Thyroid gland (tissue), 4 donors: ENCODE measurements at regions not wholly inside any gene's neighbourhood (a gene's known extent, or its start where the extent isn't known, plus 50 kb on each side); places are given as distances from the start of the nearest gene placed in this dataset.

Source experiments
- DNase-seq, 2 donors: peaks; one replicate each; pipeline ENCODE4 v3.0.0-alpha.2; 2019
- H3K27ac ChIP-seq, 3 donors: fragments of 200-600 bp; sonication (generic); 1 replicate in 2 of 3; 2 replicates in 1 of 3; pipeline ENCODE4 v1.5.1; 2016 to 2019; ENCODE audit warnings: mild to moderate bottlenecking in 1 of 3, moderate library complexity in 1 of 3
- H3K27me3 ChIP-seq: fragments of 200-600 bp; sonication (generic); one replicate; pipeline ENCODE4 v1.5.1; 2019
- H3K36me3 ChIP-seq, 2 donors: fragments of 200-600 bp; sonication (generic); one replicate each; pipeline ENCODE4 v1.5.1; 2016 to 2019
- H3K4me1 ChIP-seq, 2 donors: fragments of 200-600 bp; sonication (generic); one replicate each; pipeline ENCODE4 v1.5.1; 2017 to 2019
- H3K4me3 ChIP-seq, 3 donors: fragments of 200-600 bp; sonication (generic); replicated peaks in 1 of 3; 1 replicate in 2 of 3; 2 replicates in 1 of 3; pipeline ENCODE4 v1.5.1; 2016; ENCODE audit warnings: mild to moderate bottlenecking in 1 of 3
- H3K9me3 ChIP-seq: fragments of 200-600 bp; sonication (generic); one replicate; pipeline ENCODE4 v1.5.1; 2017
- CTCF ChIP-seq, 6 experiments: fragments of 200-600 bp in 3 of 6; fragments of 450-650 bp in 3 of 6; sonication (generic) in 3 of 6; IDR thresholded peaks; one replicate each; pipeline ENCODE4 v1.5.1; 2016 to 2019; ENCODE audit warnings: antibody characterized with exemption in 6 of 6, mild to moderate bottlenecking in 2 of 6, inconsistent platforms in 1 of 6, moderate library complexity in 1 of 6
- POLR2A ChIP-seq, 2 donors: fragments of 450-650 bp; IDR thresholded peaks; one replicate each; pipeline ENCODE4 v1.6.1; 2017; ENCODE audit warnings: antibody characterized with exemption in 2 of 2, mild to moderate bottlenecking in 2 of 2, moderate library complexity in 1 of 2
- WGBS, 2 donors: methylation state at CpG; one replicate each; pipeline ENCODE4 v1.1.5; 2017; 5-methylcytosine and 5-hydroxymethylcytosine counted together
- intact Hi-C: fragments of 100-400 bp; cut with DNase I; formaldehyde crosslinking; loops from one replicate; pipeline ENCODE4 v1.15.1; 2023

- no peaks in the 10 kb centered on the region for H3K36me3 ChIP-seq
- H3K4me3 ChIP-seq, result no peak overlapping the region
- 61 to 83% methylated on average over 7 of the region's 7 CpGs for WGBS, 2 donors
- H3K27me3 ChIP-seq, result no peaks in the 10 kb centered on the region
- H3K9me3 ChIP-seq, result no peaks in the 10 kb centered on the region
- no peaks in the 10 kb centered on the region for H3K4me1 ChIP-seq
- DNase-seq, result no peak
- TF ChIP-seq POLR2A (IDR thresholded peaks at IDR 0.05) (no peak), CTCF (IDR thresholded peaks at IDR 0.05) (no peak)
- intact Hi-C loops, result no loop called here
- no peak overlapping the region for H3K27ac ChIP-seq
Measured at GRCh38 chrX:873016-873415, 242.4 kb downstream of the SHOX start.

- H3K27me3 ChIP-seq, result no peaks in the 10 kb centered on the region
- no peaks in the 10 kb centered on the region for H3K4me1 ChIP-seq
- H3K27ac ChIP-seq, result no peak overlapping the region
- no peak overlapping the region for H3K4me3 ChIP-seq
- DNase-seq, result no peak
- 93 to 95% methylated on average over 19 of the region's 19 CpGs for WGBS, 2 donors
- intact Hi-C loops, result no loop called here
- H3K36me3 ChIP-seq, result no peaks in the 10 kb centered on the region
- TF ChIP-seq CTCF (IDR thresholded peaks at IDR 0.05), result no peak
- TF ChIP-seq POLR2A (IDR thresholded peaks at IDR 0.05), result no peak
- H3K9me3 ChIP-seq, result no peaks in the 10 kb centered on the region
Measured at GRCh38 chrX:872090-872489, 241.5 kb downstream of the SHOX start.

- 79 to 88% methylated on average over 10 of the region's 10 CpGs for WGBS, 2 donors
- H3K27ac ChIP-seq, result no peak overlapping the region
- H3K4me1 ChIP-seq, result no peaks in the 10 kb centered on the region
- intact Hi-C loops, result no loop called here
- DNase-seq, result no peak
- TF ChIP-seq POLR2A (IDR thresholded peaks at IDR 0.05), result no peak
- no peak for TF ChIP-seq CTCF (IDR thresholded peaks at IDR 0.05)
- H3K9me3 ChIP-seq, result no peaks in the 10 kb centered on the region
- no peak overlapping the region for H3K4me3 ChIP-seq
- H3K27me3 ChIP-seq, result no peaks in the 10 kb centered on the region
- H3K36me3 ChIP-seq, result no peaks in the 10 kb centered on the region
Measured at GRCh38 chrX:871626-872025, 241.0 kb downstream of the SHOX start.

GRCh38 chrX:867966-868647 lies 237.5 kb downstream of the SHOX start:
- intact Hi-C loops, result no loop called here
- H3K4me1 ChIP-seq, result no peaks in the 10 kb centered on the region
- H3K9me3 ChIP-seq, result no peaks in the 10 kb centered on the region
- no peaks in the 10 kb centered on the region for H3K27me3 ChIP-seq
- no peak overlapping the region for H3K27ac ChIP-seq
- H3K36me3 ChIP-seq, result no peaks in the 10 kb centered on the region
- 60 to 66% methylated on average over 18 of the region's 18 CpGs for WGBS, 2 donors
- TF ChIP-seq POLR2A (IDR thresholded peaks at IDR 0.05) (no peak), CTCF (IDR thresholded peaks at IDR 0.05) (no peak)
- no peak for DNase-seq
- no peak overlapping the region for H3K4me3 ChIP-seq

- Histone ChIP-seq H3K27me3 (no peaks in the 10 kb centered on the region), H3K4me3 (no peak overlapping the region), H3K36me3 (no peaks in the 10 kb centered on the region), H3K9me3 (no peaks in the 10 kb centered on the region), H3K4me1 (no peaks in the 10 kb centered on the region), H3K27ac (no peak overlapping the region)
- DNase-seq, result no peak
- 65 to 74% methylated on average over 11 of the region's 11 CpGs for WGBS, 2 donors
- intact Hi-C loops, result no loop called here
- no peak for TF ChIP-seq POLR2A (IDR thresholded peaks at IDR 0.05)
- TF ChIP-seq CTCF (IDR thresholded peaks at IDR 0.05), result no peak
Measured at GRCh38 chrX:867502-867901, 236.9 kb downstream of the SHOX start.
